AG04450 (cell line): ENCODE measurements at regions not wholly inside any gene's neighbourhood (a gene's known extent, or its start where the extent isn't known, plus 50 kb on each side); places are given as distances from the start of the nearest gene placed in this dataset.

Experiments
- CTCF ChIA-PET: fragments of 300-600, 350-600 bp; formaldehyde crosslinking; extraction: SDS; loops from one replicate; lab custom pipeline; 2022; ENCODE audit warnings: antibody characterized with exemption, inconsistent platforms; lab: Charles Lee
- POLR2A ChIA-PET: fragments of 350-600 bp; formaldehyde crosslinking; extraction: SDS; loops from one replicate; lab custom pipeline; 2021; ENCODE audit warnings: antibody characterized with exemption, inconsistent platforms; lab: Yijun Ruan, JAX
- DNase-seq: peaks from one replicate; pipeline ENCODE4 v3.0.0-alpha.2; 2011; ENCODE audit warnings: low read depth, low spot score
- H3K27ac ChIP-seq: one replicate; pipeline ENCODE4 v1.5.1; 2012; ENCODE audit warnings: low read depth, low read length, control low read depth
- H3K27me3 ChIP-seq: one replicate; pipeline ENCODE4 v1.6.0; 2012; ENCODE audit warnings: low read length; ENCODE audit not compliant: control insufficient read depth, insufficient read depth
- H3K4me3 ChIP-seq: 2 replicates; pipeline ENCODE4 v1.5.1; 2011; ENCODE audit warnings: mild to moderate bottlenecking, low read depth, low read length, control low read depth
- H3K9me3 ChIP-seq: 2 replicates; pipeline ENCODE4 v1.5.1; 2012; ENCODE audit warnings: low read length; ENCODE audit not compliant: control insufficient read depth, insufficient read depth
- TF ChIP-seq, protein P1 (sequence below): IDR thresholded peaks from 2 replicates; pipeline ENCODE4 v1.5.1; 2011; ENCODE audit warnings: low read depth, low read length, control low read depth, inconsistent platforms

DNA sequence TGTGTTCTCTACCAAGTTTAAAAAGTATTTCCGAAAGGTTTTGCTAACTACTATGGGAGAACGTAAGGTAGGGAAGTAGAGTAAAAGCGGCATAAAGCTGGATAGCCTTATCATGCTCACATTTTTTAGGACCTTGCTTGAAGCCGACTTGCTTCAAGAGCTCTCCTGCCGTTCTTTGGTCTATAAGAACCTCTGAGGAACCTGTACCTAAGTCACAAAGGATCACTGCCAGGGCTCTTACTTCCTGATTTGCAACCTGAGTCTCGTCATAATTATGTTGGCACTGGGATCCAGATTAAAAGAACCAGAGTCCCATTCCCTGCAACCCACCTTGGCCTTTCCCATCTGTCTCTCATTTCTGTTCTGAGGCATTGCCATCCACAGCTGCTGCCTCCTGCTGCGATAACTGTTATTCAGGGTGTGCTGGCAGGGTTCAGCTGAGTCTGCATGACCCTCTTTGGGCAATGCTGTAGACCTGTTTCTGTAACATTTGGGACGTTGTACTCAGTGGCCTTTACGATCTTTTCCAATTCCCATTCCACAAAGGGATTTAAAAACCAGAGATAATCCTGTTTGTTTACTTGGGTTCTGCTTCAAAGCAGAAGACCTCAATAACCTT lies 131.0 kb upstream of the UMPS start:
- Histone ChIP-seq H3K27ac (no peak overlapping the region), H3K27me3 (peaks cover 7% of the 10 kb centered on the region), H3K4me3 (no peak overlapping the region), H3K9me3 (no peaks in the 10 kb centered on the region)
- no peak for DNase-seq
- ChIA-PET POLR2A (no interaction called here), CTCF (interaction anchor here (1.2 kb wide), 1 partner anchor 39 kb away, joined by 3 read pairs; no protein-coding TSS in a partner anchor)
- TF ChIP-seq, protein P1, sequence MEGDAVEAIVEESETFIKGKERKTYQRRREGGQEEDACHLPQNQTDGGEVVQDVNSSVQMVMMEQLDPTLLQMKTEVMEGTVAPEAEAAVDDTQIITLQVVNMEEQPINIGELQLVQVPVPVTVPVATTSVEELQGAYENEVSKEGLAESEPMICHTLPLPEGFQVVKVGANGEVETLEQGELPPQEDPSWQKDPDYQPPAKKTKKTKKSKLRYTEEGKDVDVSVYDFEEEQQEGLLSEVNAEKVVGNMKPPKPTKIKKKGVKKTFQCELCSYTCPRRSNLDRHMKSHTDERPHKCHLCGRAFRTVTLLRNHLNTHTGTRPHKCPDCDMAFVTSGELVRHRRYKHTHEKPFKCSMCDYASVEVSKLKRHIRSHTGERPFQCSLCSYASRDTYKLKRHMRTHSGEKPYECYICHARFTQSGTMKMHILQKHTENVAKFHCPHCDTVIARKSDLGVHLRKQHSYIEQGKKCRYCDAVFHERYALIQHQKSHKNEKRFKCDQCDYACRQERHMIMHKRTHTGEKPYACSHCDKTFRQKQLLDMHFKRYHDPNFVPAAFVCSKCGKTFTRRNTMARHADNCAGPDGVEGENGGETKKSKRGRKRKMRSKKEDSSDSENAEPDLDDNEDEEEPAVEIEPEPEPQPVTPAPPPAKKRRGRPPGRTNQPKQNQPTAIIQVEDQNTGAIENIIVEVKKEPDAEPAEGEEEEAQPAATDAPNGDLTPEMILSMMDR = no peak

DNA sequence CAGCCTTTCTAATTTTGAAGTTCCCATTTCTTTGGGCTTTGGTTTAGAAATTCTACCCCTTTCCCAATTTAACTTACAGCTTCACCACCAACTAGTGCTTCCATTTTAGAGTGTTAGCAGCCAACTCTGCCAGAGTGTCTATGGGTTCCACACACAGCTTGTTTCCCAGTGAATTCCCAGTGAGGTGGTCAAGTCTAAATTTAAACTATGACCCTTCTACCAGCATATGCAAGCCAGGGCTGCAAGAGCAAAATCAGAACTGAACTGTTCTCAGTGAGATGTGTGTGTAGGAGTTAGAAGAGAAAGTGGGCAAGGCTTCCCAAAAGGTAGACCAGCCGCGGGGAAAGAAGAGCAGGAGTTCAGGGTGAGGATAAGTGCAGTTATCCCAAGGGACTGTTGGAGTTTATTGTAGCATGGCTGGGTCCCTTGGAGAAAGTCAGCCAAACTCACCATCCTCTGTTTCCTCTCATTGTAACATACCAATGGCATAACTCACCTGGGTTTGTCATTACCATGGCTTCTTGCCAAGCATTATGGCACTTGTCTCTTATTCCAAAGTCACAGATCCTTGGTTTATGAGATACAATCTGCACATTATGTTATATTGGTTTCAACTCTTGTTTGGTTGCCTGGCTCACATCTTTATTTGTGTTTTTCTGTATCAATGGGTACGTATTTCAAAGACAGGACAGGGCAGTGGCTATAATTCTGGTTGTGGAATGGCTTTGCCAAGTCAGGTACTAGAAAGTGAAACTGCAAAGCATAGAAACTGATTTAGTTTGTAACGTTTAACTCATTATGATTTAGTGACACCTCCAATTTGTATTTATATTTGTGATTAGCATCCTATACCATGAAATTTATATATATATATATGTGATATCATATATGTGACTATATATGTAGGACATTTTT lies 130.2 kb upstream of the UMPS start:
- Histone ChIP-seq H3K9me3 (no peaks in the 10 kb centered on the region), H3K4me3 (no peak overlapping the region), H3K27me3 (peaks cover 7% of the 10 kb centered on the region), H3K27ac (no peak overlapping the region)
- DNase-seq = no peak
- TF ChIP-seq, protein P1 = no peak
- ChIA-PET POLR2A (no interaction called here), CTCF (interaction anchor here (1.2 to 1.8 kb wide), 2 partner anchors 39 to 41 kb away, joined by 3 to 4 read pairs; no protein-coding TSS in a partner anchor)

DNA sequence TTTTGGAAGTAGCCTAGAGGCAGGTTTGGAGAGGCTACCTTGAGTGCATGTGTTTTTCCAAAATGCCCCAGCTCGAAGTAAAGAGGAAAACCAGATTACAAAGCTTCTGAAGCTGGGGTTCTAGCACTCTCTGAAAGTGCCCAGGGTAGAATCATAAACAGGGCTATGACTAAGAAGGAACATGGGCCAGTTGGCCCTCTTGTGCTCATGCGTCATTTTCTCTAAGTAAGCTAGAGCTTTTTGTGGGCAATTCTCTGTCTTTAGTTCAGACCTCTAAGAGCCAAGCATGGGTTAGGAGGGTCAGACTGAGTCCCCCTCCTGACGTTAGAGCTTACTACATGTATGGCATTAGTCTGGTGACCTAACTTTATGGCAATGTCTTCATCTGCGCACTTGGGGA lies 129.5 kb upstream of the UMPS start:
- Histone ChIP-seq H3K27ac (no peak overlapping the region), H3K9me3 (no peaks in the 10 kb centered on the region), H3K4me3 (no peak overlapping the region), H3K27me3 (peaks cover 11% of the 10 kb centered on the region)
- DNase-seq = no peak
- POLR2A ChIA-PET = no interaction called here
- TF ChIP-seq, protein P1 = no peak
- CTCF ChIA-PET = interaction anchor here (1.8 kb wide), 1 partner anchor 41 kb away, joined by 4 read pairs; no protein-coding TSS in a partner anchor

DNA sequence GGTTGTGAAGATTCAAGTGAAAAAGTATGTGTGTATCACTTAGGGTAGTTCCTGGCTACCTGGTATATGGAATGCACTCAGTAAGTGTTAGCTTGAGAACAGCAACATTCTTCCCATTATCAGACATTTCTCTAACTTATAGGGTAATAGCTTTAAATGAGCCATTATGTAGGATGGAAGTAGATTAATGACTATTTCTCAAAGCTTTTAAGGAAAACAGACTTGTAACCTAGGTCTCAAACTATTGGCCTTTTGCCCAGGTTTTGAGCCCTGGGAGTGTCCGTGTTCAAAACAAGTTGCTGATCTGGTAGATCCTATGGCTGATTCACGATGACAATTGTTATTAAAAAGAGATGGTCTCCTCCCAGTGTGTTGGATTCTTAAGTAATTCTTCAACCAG lies 129.1 kb upstream of the UMPS start:
- CTCF ChIA-PET = interaction anchor here (1.8 kb wide), 1 partner anchor 42 kb away, joined by 4 read pairs; no protein-coding TSS in a partner anchor
- H3K27me3 ChIP-seq = peaks cover 13% of the 10 kb centered on the region
- no peaks in the 10 kb centered on the region for H3K9me3 ChIP-seq
- no peak overlapping the region for H3K27ac ChIP-seq
- H3K4me3 ChIP-seq = no peak overlapping the region
- TF ChIP-seq, protein P1 = no peak
- DNase-seq = no peak
- POLR2A ChIA-PET = no interaction called here
